NCI-H510A (cell line): ENCODE measurements at regions not wholly inside any gene's neighbourhood (a gene's known extent, or its start where the extent isn't known, plus 50 kb on each side); places are given as distances from the start of the nearest gene placed in this dataset.

Experiments used
- DNase-seq: peaks from one replicate; lab custom pipeline; 2025; lab: John Stamatoyannopoulos, UW

- no peak for DNase-seq
These were observed 62.6 kb upstream of the FN1 start for GRCh38 chr2:215498431-215498830.

GRCh38 chr2:215493376-215493775 is 57.5 kb upstream of the FN1 start:
- no peak for DNase-seq

GRCh38 chr2:215489288-215489848 is 53.5 kb upstream of the FN1 start:
- no peak for DNase-seq

- DNase-seq, result no peak
These were observed 51.1 kb upstream of the FN1 start for GRCh38 chr2:215487002-215487372.

GRCh38 chr2:215486291-215487001 is 50.6 kb upstream of the FN1 start:
- no peak for DNase-seq
